B cell (primary cell): ENCODE measurements at regions not wholly inside any gene's neighbourhood (a gene's known extent, or its start where the extent isn't known, plus 50 kb on each side); places are given as distances from the start of the nearest gene placed in this dataset.

ENCODE experiments used
- ATAC-seq: fragments of 200-7000 bp; cut with Tn5 transposase; one replicate; pipeline ENCODE4 v1.10.0; 2021; ENCODE audit warnings: low read depth, mild to moderate bottlenecking, moderate number of reproducible peaks, moderate library complexity
- CTCF ChIA-PET: fragments of 350-600 bp; sonication (Branson Sonifier 250); formaldehyde crosslinking; loops from one replicate; lab custom pipeline; 2021; ENCODE audit warnings: antibody characterized with exemption, inconsistent platforms; lab: Charles Lee
- POLR2A ChIA-PET: fragments of 350-600 bp; sonication (Branson Sonifier 250); formaldehyde crosslinking; loops from one replicate; lab custom pipeline; 2021; ENCODE audit warnings: antibody characterized with exemption; lab: Charles Lee
- DNase-seq: peaks from one replicate; pipeline ENCODE4 v3.0.0; 2013
- H2AFZ ChIP-seq: 2 replicates; pipeline ENCODE4 v1.6.1; 2012; ENCODE audit warnings: mild to moderate bottlenecking, low read depth, low read length; ENCODE audit not compliant: insufficient read depth, poor library complexity, severe bottlenecking
- H3K27ac ChIP-seq, 2 donors: 1 replicate in 1 of 2; 2 replicates in 1 of 2; pipeline ENCODE4 v1.5.1; 2012 to 2013; ENCODE audit warnings: low read length in 2 of 2, mild to moderate bottlenecking in 2 of 2, moderate library complexity in 1 of 2
- H3K27me3 ChIP-seq, 4 experiments: fragments of 200-600 bp in 1 of 4; sonication (generic) in 1 of 4; replicated peaks in 1 of 4; 1 replicate in 2 of 4; 2 replicates in 2 of 4; pipeline versions ENCODE4 v1.6.1 to v1.7.0; 2013 to 2016; ENCODE audit warnings: low read length in 3 of 4, mild to moderate bottlenecking in 2 of 4, mixed read lengths in 1 of 4, moderate library complexity in 1 of 4; ENCODE audit not compliant: insufficient read depth in 4 of 4, control insufficient read depth in 3 of 4; ENCODE audit errors: control extremely low read depth in 1 of 4
- H3K36me3 ChIP-seq, 2 experiments: replicated peaks in 1 of 2; 1 replicate in 1 of 2; 2 replicates in 1 of 2; pipeline versions ENCODE4 v1.6.1 to v1.7.1; 2013; ENCODE audit warnings: low read length in 1 of 2; ENCODE audit not compliant: insufficient read depth in 2 of 2, control insufficient read depth in 1 of 2; ENCODE audit errors: control extremely low read depth in 1 of 2, extremely low read depth in 1 of 2
- H3K4me1 ChIP-seq, 2 donors: fragments of 200-600 bp in 1 of 2; sonication (generic) in 1 of 2; 1 replicate in 1 of 2; 2 replicates in 1 of 2; pipeline versions ENCODE4 v1.5.1 to v1.6.1; 2013 to 2017; ENCODE audit warnings: low read length in 2 of 2; ENCODE audit not compliant: control insufficient read depth in 2 of 2, insufficient read depth in 2 of 2
- H3K4me2 ChIP-seq: replicated peaks from 2 replicates; pipeline ENCODE3; 2012; ENCODE audit warnings: mild to moderate bottlenecking, low read depth, low read length; ENCODE audit not compliant: poor library complexity, severe bottlenecking
- H3K4me3 ChIP-seq, 5 experiments: fragments of 200-600 bp in 1 of 5; sonication (generic) in 1 of 5; 1 replicate in 3 of 5; 2 replicates in 2 of 5; pipeline versions ENCODE4 v1.5.1 to v1.7.0; 2011 to 2016; ENCODE audit warnings: low read length in 4 of 5, mild to moderate bottlenecking in 4 of 5, low read depth in 2 of 5, control low read depth in 1 of 5, moderate library complexity in 1 of 5; ENCODE audit not compliant: insufficient read depth in 1 of 5; ENCODE audit errors: control extremely low read depth in 1 of 5, extremely low read depth in 1 of 5
- H3K79me2 ChIP-seq: fragments of 200-600 bp; sonication (generic); one replicate; pipeline ENCODE4 v1.6.0; 2016; ENCODE audit warnings: low read length; ENCODE audit not compliant: control insufficient read depth, insufficient read depth
- H3K9ac ChIP-seq: fragments of 200-600 bp; sonication (generic); 2 replicates; pipeline ENCODE4 v1.6.1; 2017; ENCODE audit warnings: mild to moderate bottlenecking, low read length, moderate library complexity
- H3K9me3 ChIP-seq, 3 donors: one replicate each; pipeline versions ENCODE4 v1.6.1 to v1.7.1; 2013; ENCODE audit warnings: low read length in 2 of 3; ENCODE audit not compliant: control insufficient read depth in 2 of 3, insufficient read depth in 1 of 3; ENCODE audit errors: control extremely low read depth in 1 of 3
- H4K20me1 ChIP-seq: 2 replicates; pipeline ENCODE4 v1.6.0; 2012; ENCODE audit warnings: mild to moderate bottlenecking, low read length; ENCODE audit not compliant: insufficient read depth, control insufficient read depth, poor library complexity, severe bottlenecking
- H3K27ac Mint-ChIP-seq: one replicate; pipeline ENCODE4 v1.8.0; 2021; ENCODE audit warnings: mixed read lengths
- H3K27me3 Mint-ChIP-seq: one replicate; pipeline ENCODE4 v1.8.0; 2021; ENCODE audit warnings: mixed read lengths
- H3K4me1 Mint-ChIP-seq: one replicate; pipeline ENCODE4 v1.8.0; 2021; ENCODE audit warnings: mixed read lengths
- H3K4me3 Mint-ChIP-seq: one replicate; pipeline ENCODE4 v1.8.0; 2021; ENCODE audit warnings: mixed read lengths
- H3K9me3 Mint-ChIP-seq: one replicate; pipeline ENCODE4 v1.8.0; 2022; ENCODE audit warnings: mixed read lengths; ENCODE audit not compliant: insufficient read depth
- CTCF ChIP-seq: fragments of 200-600 bp; IDR thresholded peaks from one replicate; pipeline ENCODE4 v1.8.0; 2022; ENCODE audit warnings: antibody characterized with exemption, mild to moderate bottlenecking
- EZH2 ChIP-seq: IDR thresholded peaks from 2 replicates; pipeline ENCODE4 v1.6.1; 2012; ENCODE audit warnings: borderline replicate concordance, low read depth, mild to moderate bottlenecking, moderate library complexity, low read length; ENCODE audit not compliant: insufficient read depth, poor library complexity, severe bottlenecking
- WGBS: methylation state at CpG from one replicate; pipeline ENCODE4 v1.1.5; 2013; ENCODE audit warnings: missing lambda C conversion rate; ENCODE audit not compliant: insufficient coverage; 5-methylcytosine and 5-hydroxymethylcytosine counted together
- intact Hi-C: fragments of 100-400 bp; cut with micrococcal nuclease; formaldehyde crosslinking; loops from one replicate; pipeline ENCODE4 v1.10.0; 2022

- Histone ChIP-seq H3K4me2 (no peak overlapping the region), H4K20me1 (no peaks in the 10 kb centered on the region), H3K27me3 (peaks cover 0 to 38% (median 2%) of the 10 kb centered on the region in 4 experiments), H3K4me1 (no peaks in the 10 kb centered on the region), H3K27ac (no peak overlapping the region), H3K9ac (no peak overlapping the region), H2AFZ (no peak overlapping the region), H3K36me3 (no peaks in the 10 kb centered on the region), H3K9me3 (no peaks in the 10 kb centered on the region), H3K79me2 (no peaks in the 10 kb centered on the region), H3K4me3 (no peak overlapping the region)
- CTCF ChIA-PET: no interaction called here
- DNase-seq: no peak
- 74% methylated on average over 8 of the region's 8 CpGs for WGBS
- ATAC-seq: no peak
- Mint-ChIP-seq H3K4me1 (peaks cover 4% of the 10 kb centered on the region), H3K27ac (no peak overlapping the region), H3K4me3 (no peak overlapping the region), H3K9me3 (no peaks in the 10 kb centered on the region), H3K27me3 (peaks cover 38% of the 10 kb centered on the region)
- POLR2A ChIA-PET: no interaction called here
- no peak for TF ChIP-seq EZH2
- TF ChIP-seq CTCF: no peak
- intact Hi-C loops: no loop called here
These were observed 55.5 kb upstream of the SLCO4A1 start for GRCh38 chr20:62586799-62587198.

GRCh38 chr20:62587757-62588402 is 54.4 kb upstream of the SLCO4A1 start:
- H3K27me3 ChIP-seq: peaks cover 0 to 31% (median under 1%) of the 10 kb centered on the region in 4 experiments
- TF ChIP-seq EZH2 (no peak), CTCF (no peak)
- H4K20me1 ChIP-seq: no peaks in the 10 kb centered on the region
- H3K9me3 ChIP-seq: no peaks in the 10 kb centered on the region
- no peaks in the 10 kb centered on the region for H3K36me3 ChIP-seq
- H3K4me3 ChIP-seq: no peak overlapping the region
- WGBS: 38% methylated on average over 18 of the region's 20 CpGs
- intact Hi-C loops: no loop called here
- Mint-ChIP-seq H3K27ac (no peak overlapping the region), H3K4me3 (no peak overlapping the region), H3K4me1 (peaks cover 4% of the 10 kb centered on the region), H3K27me3 (peaks cover 42% of the 10 kb centered on the region), H3K9me3 (no peaks in the 10 kb centered on the region)
- H3K4me2 ChIP-seq: no peak overlapping the region
- H2AFZ ChIP-seq: no peak overlapping the region
- no peak overlapping the region for H3K9ac ChIP-seq
- H3K4me1 ChIP-seq: no peaks in the 10 kb centered on the region
- no peaks in the 10 kb centered on the region for H3K79me2 ChIP-seq
- ChIA-PET POLR2A (no interaction called here), CTCF (no interaction called here)
- no peak overlapping the region for H3K27ac ChIP-seq
- ATAC-seq: no peak
- DNase-seq: no peak
